ENCODE measurements at regions not wholly inside any gene's neighbourhood (a gene's known extent, or its start where the extent isn't known, plus 50 kb on each side); places are given as distances from the start of the nearest gene placed in this dataset.

DNA sequence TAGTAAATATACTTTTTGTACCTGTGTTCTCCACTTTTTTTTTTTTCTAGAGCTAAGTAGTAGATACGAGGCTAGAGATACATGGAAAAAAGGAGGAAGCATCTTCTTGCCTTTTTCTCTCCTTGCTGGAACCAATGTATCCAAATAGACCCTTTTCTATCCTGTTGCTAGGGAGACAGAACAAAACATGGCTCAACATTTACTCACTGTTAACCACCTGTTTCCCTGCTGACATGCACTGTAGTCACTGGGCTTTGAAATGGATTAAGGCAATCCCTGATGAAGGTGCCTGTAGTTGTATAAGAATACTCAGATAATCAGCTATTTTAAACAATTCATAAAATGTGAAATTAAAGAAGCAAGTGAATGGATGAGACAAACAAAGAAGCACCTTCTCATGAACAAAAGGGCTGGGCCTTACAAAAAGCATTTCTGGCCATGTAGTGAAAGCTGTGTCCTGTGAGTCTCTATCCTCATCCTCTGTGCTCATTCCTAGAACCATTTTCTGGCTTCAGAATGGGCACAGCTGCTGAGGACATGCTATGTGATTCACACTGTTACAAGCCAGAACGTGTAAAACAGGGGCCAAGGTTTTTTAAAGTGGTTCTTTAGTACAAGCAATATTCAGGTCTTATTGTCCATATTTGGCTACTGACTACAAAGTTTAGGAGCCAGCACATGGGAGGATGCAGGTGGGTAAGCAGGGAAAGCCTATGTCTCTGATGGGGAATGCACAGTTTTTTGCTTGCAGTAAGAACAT is 100.4 kb upstream of the NDN start:
- H3F3A ChIP-seq (ENCODE audit: insufficient read depth, low read length, poor library complexity, severe bottlenecking): no peaks in the 10 kb centered on the region
- H3K9me3 ChIP-seq (ENCODE audit: low read length): no peaks in the 10 kb centered on the region
- TF ChIP-seq RAD21 (conservative IDR thresholded peaks at IDR 0.05) (peak; percentile 16), EP300 (conservative IDR thresholded peaks at IDR 0.05; ENCODE audit: poor library complexity, severe bottlenecking) (peak; percentile 30), SMC3 (conservative IDR thresholded peaks at IDR 0.05; ENCODE audit: poor library complexity) (no peak), POLR2AphosphoS5 (IDR thresholded peaks at IDR 0.05) (peak; percentile 20)
- peak overlapping the region; percentile 48 for H3K27ac ChIP-seq (ENCODE audit: low read length)
- no peak overlapping the region for H3K4me3 ChIP-seq (ENCODE audit: low read length)
- H3K9ac ChIP-seq (ENCODE audit: low read length): no peak overlapping the region
- peaks cover 4% of the 10 kb centered on the region for H3K79me2 ChIP-seq (replicated peaks; ENCODE audit: insufficient read depth, low read length)
- H3K27me3 ChIP-seq (ENCODE audit: insufficient read depth, low read depth, low read length): no peaks in the 10 kb centered on the region
- H4K20me1 ChIP-seq (ENCODE audit: insufficient read depth): no peaks in the 10 kb centered on the region
- no peaks in the 10 kb centered on the region for H3K36me3 ChIP-seq (ENCODE audit: insufficient read depth, low read length)
- H3K9me2 ChIP-seq (ENCODE audit: insufficient read depth, low read length): no peaks in the 10 kb centered on the region
- no peak overlapping the region for H3K4me2 ChIP-seq (ENCODE audit: low read length)
- no peak overlapping the region for H2AFZ ChIP-seq (ENCODE audit: low read depth, low read length)

DNA sequence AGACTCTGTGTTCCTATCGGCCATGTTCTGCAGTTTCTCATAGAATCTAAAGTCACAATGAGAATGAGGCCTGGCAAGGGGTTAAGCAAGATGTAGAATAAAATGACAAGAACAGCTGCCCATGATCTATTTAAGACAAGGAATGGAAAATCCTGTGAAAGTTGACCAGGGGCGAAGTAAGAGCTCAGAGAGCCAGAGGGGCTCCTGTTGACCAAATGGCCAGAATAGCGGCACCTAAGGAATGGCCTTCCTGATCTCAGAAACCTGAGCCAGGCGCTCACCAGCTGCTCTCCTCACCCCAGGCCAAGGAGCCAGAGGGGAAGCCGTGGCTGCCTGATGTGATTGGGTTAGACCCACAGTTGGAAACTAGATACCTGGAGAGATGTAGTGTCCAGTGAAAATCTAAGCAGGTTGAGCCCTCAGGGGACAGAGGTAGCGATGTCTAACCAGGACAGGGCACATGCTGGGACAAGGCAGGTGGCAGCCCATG is 106.1 kb upstream of the NDN start:
- Histone ChIP-seq H2AFZ (ENCODE audit: low read depth, low read length) (no peak overlapping the region), H3K79me2 (replicated peaks; ENCODE audit: insufficient read depth, low read length) (no peaks in the 10 kb centered on the region), H3F3A (ENCODE audit: insufficient read depth, low read length, poor library complexity, severe bottlenecking) (no peaks in the 10 kb centered on the region), H3K4me2 (ENCODE audit: low read length) (no peak overlapping the region), H3K9me2 (ENCODE audit: insufficient read depth, low read length) (no peaks in the 10 kb centered on the region), H3K9me3 (ENCODE audit: low read length) (no peaks in the 10 kb centered on the region), H3K9ac (ENCODE audit: low read length) (no peak overlapping the region), H3K4me3 (ENCODE audit: low read length) (no peak overlapping the region), H3K36me3 (ENCODE audit: insufficient read depth, low read length) (no peaks in the 10 kb centered on the region), H3K27ac (ENCODE audit: low read length) (no peak overlapping the region), H3K27me3 (ENCODE audit: insufficient read depth, low read depth, low read length) (no peaks in the 10 kb centered on the region), H4K20me1 (ENCODE audit: insufficient read depth) (no peaks in the 10 kb centered on the region)
- TF ChIP-seq, protein P1, sequence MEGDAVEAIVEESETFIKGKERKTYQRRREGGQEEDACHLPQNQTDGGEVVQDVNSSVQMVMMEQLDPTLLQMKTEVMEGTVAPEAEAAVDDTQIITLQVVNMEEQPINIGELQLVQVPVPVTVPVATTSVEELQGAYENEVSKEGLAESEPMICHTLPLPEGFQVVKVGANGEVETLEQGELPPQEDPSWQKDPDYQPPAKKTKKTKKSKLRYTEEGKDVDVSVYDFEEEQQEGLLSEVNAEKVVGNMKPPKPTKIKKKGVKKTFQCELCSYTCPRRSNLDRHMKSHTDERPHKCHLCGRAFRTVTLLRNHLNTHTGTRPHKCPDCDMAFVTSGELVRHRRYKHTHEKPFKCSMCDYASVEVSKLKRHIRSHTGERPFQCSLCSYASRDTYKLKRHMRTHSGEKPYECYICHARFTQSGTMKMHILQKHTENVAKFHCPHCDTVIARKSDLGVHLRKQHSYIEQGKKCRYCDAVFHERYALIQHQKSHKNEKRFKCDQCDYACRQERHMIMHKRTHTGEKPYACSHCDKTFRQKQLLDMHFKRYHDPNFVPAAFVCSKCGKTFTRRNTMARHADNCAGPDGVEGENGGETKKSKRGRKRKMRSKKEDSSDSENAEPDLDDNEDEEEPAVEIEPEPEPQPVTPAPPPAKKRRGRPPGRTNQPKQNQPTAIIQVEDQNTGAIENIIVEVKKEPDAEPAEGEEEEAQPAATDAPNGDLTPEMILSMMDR (IDR thresholded peaks at IDR 0.05; ENCODE audit: poor library complexity, severe bottlenecking): no peak
- TF ChIP-seq EP300 (conservative IDR thresholded peaks at IDR 0.05; ENCODE audit: poor library complexity, severe bottlenecking) (no peak), MXI1 (conservative IDR thresholded peaks at IDR 0.05; ENCODE audit: poor library complexity, severe bottlenecking) (no peak), POLR2AphosphoS5 (IDR thresholded peaks at IDR 0.05) (no peak)

DNA sequence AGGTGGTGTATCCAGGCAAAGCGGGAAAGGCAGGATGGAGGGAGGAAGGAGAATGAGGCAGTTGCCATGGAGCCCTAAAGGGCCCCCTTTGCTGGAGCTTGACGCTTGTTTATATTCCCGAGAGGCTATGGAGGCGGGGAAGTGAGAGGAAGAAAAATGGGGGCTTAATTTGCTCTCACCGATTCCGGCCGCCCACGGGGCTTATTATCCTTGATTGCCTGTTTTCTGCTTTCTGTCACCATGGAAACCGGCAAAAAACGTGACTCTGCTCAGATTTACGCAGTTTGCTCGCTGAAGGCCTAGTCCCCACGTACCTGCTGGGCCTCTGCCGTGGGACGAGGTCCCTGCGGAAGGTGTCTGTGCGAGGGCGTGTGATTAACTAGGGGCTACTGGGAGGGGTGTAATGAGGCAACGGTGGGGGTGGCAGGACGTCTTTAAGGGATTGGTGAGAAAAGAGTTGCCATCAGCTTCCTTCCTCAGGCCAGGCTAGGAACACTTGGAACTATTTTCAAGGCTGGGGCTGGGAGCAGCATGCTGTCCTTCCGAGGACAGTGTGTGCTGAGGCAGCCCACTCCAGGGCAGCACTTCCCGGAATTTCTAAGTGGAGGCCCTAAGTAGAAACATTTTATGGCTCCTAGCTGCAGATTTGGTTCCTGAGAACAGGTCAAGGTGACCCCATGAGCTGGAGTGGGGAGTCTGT is 110.8 kb upstream of the NDN start:
- H3K9me3 ChIP-seq (ENCODE audit: low read length): no peaks in the 10 kb centered on the region
- no peaks in the 10 kb centered on the region for H3F3A ChIP-seq (ENCODE audit: insufficient read depth, low read length, poor library complexity, severe bottlenecking)
- H4K20me1 ChIP-seq (ENCODE audit: insufficient read depth): no peaks in the 10 kb centered on the region
- no peaks in the 10 kb centered on the region for H3K36me3 ChIP-seq (ENCODE audit: insufficient read depth, low read length)
- H3K9me2 ChIP-seq (ENCODE audit: insufficient read depth, low read length): no peaks in the 10 kb centered on the region
- peak overlapping the region; percentile 64 for H3K9ac ChIP-seq (ENCODE audit: low read length)
- H2AFZ ChIP-seq (ENCODE audit: low read depth, low read length): peak overlapping the region; percentile 21
- no peaks in the 10 kb centered on the region for H3K79me2 ChIP-seq (replicated peaks; ENCODE audit: insufficient read depth, low read length)
- H3K4me3 ChIP-seq (ENCODE audit: low read length): peak overlapping the region; percentile 47
- H3K4me2 ChIP-seq (ENCODE audit: low read length): no peak overlapping the region
- TF ChIP-seq SMC3 (conservative IDR thresholded peaks at IDR 0.05; ENCODE audit: poor library complexity) (peak; percentile 55), TAF1 (IDR thresholded peaks at IDR 0.05; ENCODE audit: low read depth) (no peak), RAD21 (conservative IDR thresholded peaks at IDR 0.05) (peak; percentile 49), EZH2 (IDR thresholded peaks at IDR 0.05; ENCODE audit: borderline replicate concordance, insufficient read depth, low read length, poor library complexity, severe bottlenecking) (no peak), EP300 (conservative IDR thresholded peaks at IDR 0.05; ENCODE audit: poor library complexity, severe bottlenecking) (peak; percentile 94), POLR2AphosphoS5 (IDR thresholded peaks at IDR 0.05) (peak; percentile 78), MXI1 (conservative IDR thresholded peaks at IDR 0.05; ENCODE audit: poor library complexity, severe bottlenecking) (peak; percentile 61)
- TF ChIP-seq, protein P2, sequence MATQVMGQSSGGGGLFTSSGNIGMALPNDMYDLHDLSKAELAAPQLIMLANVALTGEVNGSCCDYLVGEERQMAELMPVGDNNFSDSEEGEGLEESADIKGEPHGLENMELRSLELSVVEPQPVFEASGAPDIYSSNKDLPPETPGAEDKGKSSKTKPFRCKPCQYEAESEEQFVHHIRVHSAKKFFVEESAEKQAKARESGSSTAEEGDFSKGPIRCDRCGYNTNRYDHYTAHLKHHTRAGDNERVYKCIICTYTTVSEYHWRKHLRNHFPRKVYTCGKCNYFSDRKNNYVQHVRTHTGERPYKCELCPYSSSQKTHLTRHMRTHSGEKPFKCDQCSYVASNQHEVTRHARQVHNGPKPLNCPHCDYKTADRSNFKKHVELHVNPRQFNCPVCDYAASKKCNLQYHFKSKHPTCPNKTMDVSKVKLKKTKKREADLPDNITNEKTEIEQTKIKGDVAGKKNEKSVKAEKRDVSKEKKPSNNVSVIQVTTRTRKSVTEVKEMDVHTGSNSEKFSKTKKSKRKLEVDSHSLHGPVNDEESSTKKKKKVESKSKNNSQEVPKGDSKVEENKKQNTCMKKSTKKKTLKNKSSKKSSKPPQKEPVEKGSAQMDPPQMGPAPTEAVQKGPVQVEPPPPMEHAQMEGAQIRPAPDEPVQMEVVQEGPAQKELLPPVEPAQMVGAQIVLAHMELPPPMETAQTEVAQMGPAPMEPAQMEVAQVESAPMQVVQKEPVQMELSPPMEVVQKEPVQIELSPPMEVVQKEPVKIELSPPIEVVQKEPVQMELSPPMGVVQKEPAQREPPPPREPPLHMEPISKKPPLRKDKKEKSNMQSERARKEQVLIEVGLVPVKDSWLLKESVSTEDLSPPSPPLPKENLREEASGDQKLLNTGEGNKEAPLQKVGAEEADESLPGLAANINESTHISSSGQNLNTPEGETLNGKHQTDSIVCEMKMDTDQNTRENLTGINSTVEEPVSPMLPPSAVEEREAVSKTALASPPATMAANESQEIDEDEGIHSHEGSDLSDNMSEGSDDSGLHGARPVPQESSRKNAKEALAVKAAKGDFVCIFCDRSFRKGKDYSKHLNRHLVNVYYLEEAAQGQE (IDR thresholded peaks at IDR 0.05; ENCODE audit: borderline replicate concordance): peak; percentile 64
- TF ChIP-seq, protein P1 (IDR thresholded peaks at IDR 0.05; ENCODE audit: poor library complexity, severe bottlenecking): no peak
- no peaks in the 10 kb centered on the region for H3K27me3 ChIP-seq (ENCODE audit: insufficient read depth, low read depth, low read length)
- peak overlapping the region; percentile 97 for H3K27ac ChIP-seq (ENCODE audit: low read length)

All from neural cell (in vitro differentiated cells).